CD4-positive, alpha-beta T cell treated with Interleukin-2 at 100 ng/mL for 4 hours (primary cell): ENCODE measurements at regions not wholly inside any gene's neighbourhood (a gene's known extent, or its start where the extent isn't known, plus 50 kb on each side); places are given as distances from the start of the nearest gene placed in this dataset.
"Not testable (repeated sequence)": the region's sequence is repeated elsewhere in the genome, so short reads cannot be mapped to it uniquely, and the experiment has no call there.

Experiments used
- DNase-seq: peaks from one replicate; pipeline ENCODE4 v3.0.0-alpha.2; 2020; ENCODE audit warnings: low spot score

DNA sequence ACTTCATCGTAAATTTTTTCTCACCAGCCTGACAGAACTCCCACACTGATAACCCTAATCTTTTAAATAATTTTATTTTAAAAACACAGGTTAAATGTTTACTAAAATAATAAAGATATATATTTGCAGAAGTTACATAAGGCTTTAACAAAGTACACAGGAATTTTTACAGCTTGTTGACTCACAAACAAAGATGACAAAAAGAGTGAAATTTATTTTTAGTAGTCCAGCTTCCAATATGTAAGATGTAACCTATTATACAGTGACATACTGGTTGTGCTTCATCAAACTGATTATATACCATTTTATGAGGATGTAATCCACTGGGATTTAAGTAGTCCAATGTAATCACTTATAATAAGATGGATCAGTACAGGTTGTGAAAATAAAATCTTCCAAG lies 348.9 kb upstream of the SLC39A10 start:
- no peak for DNase-seq

DNA sequence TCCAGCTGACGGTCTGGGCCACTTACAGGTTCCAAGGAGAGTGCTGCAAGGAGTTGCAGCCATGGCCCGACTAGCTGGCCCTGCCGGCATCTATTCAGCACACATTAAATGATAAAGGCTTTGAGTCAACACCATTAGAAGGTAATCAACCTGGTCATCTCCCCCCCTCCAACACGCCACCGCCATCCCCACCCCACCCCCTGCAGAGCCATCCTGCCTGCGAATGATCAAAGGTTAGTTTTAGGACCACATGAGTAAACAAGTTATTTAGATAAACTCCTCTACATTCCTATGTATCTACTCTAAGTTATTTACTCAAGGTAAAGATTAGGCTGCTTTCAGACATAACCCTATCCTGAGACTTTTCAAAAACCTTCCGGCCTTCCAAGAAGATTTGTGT lies 349.3 kb upstream of the SLC39A10 start:
- DNase-seq: no peak

DNA sequence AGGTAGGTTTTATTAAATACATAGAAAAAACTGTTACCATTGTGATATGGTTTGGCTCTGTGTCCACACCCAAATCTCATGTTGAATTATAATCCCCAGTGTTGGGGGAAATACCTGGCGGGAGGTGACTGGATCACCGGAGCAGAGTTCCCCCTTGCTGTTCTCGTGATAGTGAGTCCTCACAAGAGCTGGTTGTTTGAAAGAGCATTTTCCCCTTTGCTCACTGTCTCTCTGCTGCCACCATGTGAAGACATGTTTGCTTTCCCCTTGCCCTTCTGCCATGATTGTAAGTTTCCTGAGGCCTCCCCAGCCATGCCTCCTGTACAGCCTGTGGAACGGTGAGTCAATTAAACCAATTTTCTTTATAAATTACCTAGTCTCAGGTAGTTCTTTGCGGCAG lies 352.7 kb upstream of the SLC39A10 start:
- DNase-seq: no peak

GRCh38 chr2:195300631-195301030 lies 356.4 kb upstream of the SLC39A10 start:
- no peak for DNase-seq

DNA sequence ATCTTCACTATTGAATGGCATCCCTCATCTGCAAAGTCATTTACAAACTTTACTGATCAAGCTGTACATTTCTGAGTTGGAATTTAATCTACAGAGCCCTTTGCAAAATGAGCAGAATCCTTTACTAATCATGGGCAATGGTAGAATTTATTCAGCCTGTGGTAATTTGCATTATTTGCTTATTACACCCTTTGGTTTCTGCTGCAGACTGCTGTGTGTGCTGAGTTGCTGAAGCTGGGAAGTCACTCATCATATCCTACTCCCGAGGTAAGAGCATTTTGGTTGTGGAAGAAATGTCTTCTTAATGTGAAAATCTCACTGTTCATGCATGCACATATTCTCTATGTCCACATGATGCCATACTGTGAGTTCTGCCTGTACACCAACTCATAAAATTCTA lies 357.4 kb upstream of the SLC39A10 start:
- no peak for DNase-seq

DNA sequence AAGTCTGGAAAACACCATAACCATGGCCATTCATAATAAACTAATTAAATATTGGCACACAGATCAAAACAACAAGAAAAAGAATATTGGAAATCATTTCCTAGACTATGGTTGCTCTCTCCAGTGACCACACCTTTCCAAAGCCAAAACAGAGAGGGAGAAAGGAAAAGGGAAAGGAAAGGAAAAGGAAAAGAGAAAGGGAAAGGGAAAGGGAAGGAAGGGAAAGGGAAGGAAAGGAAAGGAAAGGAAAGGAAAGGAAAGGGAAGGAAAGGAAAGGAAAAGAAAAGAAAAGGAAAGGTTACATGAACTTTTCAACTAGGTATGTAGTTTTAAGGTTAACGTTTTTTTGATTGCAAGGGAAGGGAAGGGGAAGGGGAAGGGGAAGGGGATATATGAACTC lies 360.5 kb upstream of the SLC39A10 start:
- DNase-seq: no peak

DNA sequence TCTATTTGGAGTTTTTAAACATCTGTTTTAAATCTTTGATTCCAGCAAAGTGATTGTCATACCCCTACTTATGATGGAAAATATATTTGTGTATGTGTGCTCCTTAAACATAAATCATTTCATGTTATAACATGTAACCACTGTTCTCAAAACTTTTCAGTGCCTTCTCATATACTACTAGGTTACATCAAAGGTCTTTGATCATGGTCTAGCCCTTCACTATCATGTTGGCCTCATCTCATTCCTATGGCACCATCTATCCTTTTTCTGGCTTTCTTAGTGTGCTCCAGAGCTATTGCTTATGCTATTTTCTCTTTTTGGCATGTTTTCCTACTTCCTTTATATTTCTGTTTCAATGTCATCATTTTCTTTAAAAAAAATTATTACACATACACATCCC lies 367.9 kb upstream of the SLC39A10 start:
- DNase-seq: no peak

DNA sequence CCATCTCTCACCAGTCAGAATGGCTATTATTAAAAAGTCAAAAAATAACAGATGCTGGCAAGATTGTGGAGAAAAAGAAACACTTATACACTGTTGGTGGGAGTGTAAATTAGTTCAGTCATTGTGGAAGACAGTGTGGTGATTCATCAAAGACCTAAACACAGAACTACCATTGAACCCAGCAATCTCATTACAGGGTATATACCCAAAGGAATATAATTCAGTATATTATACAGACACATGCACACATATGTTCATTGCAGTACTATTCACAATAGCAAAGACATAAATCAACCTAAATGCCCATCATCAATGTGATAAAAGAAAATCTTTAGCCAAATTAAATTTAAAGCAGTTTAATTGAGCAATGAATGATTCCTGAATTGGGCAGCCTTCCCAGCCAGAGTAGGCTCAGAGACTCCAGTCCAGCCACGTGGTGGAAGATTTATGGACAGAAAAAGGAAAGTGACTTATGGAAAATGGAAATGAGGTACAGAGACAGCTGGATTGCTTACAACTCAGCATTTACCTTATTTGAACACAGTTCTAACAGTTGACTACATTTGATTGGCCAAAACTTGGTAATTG lies 377.1 kb upstream of the SLC39A10 start:
- DNase-seq: no peak

DNA sequence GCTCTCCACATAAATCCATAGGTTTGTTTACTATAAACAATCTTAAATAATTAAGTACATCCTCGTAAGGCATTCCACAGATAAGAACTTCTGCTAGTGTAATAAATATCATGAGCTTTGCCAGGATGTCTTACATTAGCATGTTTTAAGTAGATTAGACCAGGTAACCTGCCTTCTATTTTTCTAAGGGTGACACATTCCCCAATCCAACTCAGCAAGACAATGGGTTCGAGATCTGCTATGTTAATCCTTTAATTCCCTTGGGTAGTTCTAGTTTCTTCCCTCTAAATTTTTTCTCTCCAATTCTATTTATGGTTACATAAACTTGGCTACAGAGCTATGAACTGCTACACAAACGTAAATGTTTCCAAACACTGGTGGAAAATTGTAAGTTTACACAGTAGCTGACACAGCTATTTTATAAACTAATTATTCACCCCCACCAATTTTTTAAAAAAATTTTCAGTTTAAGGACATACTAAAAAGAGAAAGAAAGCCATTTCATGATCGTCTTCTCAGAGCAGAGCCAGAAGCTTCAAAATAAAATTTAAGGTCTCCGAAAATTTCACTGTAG lies 386.5 kb upstream of the SLC39A10 start:
- DNase-seq: no peak

DNA sequence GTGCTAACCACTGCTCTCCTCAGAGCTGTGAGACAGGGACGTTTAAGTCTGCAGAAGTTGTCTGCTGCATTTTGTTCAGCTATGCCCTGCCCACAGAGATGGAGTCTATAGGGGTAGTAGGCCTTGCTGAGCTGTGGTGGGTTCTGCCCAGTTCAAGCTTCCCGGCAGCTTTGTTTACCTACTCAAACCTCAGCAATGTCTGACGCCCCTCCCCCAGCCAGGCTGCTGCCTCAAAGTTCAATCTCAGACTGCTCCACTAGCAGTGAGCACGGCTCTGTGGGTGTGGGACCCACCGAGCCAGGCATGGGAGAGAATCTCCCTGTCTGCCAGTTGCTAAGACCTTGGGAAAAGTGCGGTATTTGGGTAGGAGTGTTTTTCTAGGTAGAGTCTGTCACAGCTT lies 387.8 kb upstream of the SLC39A10 start:
- DNase-seq: no peak

- no peak for DNase-seq
These were observed 399.0 kb upstream of the SLC39A10 start for GRCh38 chr2:195257979-195258378.

DNA sequence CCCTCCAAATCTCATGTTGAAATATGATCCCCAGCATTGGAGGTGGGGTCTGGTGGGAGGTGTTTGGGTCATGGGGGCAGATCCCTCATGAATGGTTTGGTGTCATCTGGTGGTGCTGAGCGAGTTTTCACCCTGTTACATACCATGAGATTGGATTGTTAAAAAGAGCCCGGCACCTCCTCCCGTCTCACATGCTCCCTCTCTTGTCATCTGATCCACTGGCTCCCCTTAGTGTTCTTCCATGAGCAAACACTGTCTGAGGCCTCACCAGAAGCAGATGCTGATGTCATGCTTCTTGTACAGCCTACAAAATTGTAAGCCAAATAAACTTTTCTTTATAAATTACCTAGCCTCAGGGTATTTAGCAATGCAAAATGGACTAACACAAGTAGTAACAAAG lies 405.0 kb upstream of the SLC39A10 start:
- DNase-seq: no peak

- DNase-seq: no peak
These were observed 405.8 kb upstream of the SLC39A10 start for GRCh38 chr2:195251214-195251613.

DNA sequence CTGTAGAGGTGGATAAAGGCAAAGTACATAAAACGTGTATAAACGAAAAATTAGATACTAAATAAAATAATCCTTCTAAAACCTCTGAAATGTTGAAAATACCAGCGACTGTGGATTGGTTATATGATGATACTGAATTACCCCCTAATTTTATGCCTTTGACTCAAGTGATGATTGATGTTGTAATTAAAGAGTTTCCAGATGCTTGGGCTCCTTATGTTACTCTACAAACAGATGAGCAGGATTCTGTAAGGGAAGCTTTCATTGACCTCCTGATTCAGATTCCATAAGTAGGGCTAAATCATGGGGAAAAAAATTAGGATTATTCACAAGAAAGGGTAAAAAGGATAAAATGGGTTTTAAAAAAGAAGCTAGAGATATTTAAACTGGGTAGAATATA lies 418.2 kb upstream of the SLC39A10 start:
- no peak for DNase-seq

- no peak for DNase-seq
These were observed 418.6 kb upstream of the SLC39A10 start for GRCh38 chr2:195238379-195238778.

DNA sequence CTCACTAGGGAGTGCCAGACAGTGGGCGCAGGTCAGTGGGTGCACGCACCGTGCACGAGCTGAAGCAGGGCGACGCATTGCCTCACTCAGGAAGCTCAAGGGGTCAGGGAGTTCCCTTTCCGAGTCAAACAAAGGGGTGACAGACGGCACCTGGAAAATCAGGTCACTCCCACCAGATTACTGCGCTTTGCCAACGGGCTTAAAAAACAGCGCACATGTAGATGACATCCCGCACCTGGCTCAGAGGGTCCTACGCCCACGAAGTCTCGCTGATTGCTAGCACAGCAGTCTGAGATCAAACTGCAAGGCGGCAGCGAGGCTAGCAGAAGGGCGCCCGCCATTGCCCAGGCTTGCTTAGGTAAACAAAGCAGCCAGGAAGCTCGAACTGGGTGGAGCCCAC lies 428.5 kb upstream of the SLC39A10 start:
- DNase-seq: not testable (repeated sequence)

DNA sequence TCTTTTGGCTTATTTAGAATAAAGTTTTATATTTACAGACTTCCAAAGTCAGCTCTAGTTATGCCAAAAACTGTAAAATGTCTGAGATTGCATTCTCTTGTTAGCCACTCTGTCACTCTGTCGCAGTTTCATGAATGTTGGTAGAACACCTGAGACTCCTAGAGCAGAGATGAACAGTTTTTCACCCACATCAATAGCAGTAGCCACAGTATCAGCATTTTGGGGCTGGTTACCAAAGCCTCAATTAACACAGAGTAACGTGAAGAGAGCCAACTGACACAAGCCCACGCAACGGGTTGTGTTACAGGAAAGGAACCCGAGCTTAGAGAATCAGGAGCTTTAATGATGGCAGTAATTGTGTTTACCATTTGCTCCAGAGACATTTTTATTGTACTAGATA lies 443.0 kb upstream of the SLC39A10 start:
- no peak for DNase-seq

- no peak for DNase-seq
These were observed 444.4 kb upstream of the SLC39A10 start for GRCh38 chr2:195212586-195212985.

GRCh38 chr2:195202163-195202845 lies 454.7 kb upstream of the SLC39A10 start:
- peak; percentile 4 for DNase-seq

- DNase-seq: no peak
These were observed 457.2 kb upstream of the SLC39A10 start for GRCh38 chr2:195199864-195200263.

GRCh38 chr2:195181059-195181705 lies 475.8 kb upstream of the SLC39A10 start:
- no peak for DNase-seq

DNA sequence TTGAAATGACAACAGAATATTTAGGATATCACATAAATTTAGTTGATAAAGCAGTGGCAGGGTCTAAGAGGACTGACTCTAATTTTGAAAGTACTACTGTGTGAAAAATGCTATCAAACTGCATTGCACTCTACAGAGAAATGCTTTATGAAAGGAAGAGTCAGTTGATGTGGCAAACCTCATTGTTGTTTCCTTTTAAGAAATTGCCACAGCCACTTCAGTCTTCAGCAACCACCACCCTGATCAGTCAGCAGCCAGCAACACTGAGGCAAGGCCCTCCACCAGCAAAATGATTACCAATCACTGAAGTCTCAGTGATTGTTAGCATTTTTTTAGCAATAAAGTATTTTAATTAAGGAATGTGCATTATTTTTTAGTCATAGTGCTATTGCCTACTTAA lies 488.7 kb upstream of the SLC39A10 start:
- no peak for DNase-seq

DNA sequence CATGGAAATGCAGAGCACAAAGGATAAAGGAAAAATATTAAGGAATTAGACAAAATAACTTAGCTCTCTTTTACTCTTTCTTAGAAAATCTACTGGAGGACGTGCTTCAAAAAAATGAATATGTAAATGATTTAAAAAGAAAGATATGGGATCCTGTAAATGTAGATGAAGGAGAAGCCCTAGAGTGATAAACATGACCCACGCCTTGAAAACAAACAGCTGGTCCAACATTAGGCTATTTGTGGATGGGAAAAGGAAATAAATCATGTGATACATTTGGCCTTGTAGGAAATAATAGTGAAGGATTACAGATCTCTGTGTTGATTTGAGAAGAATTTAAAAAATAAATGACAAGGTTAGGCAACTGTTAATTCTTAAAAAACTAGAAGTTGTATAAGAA lies 492.1 kb upstream of the SLC39A10 start:
- no peak for DNase-seq
